ENCODE measurements at regions not wholly inside any gene's neighbourhood (a gene's known extent, or its start where the extent isn't known, plus 50 kb on each side); places are given as distances from the start of the nearest gene placed in this dataset.

DNA sequence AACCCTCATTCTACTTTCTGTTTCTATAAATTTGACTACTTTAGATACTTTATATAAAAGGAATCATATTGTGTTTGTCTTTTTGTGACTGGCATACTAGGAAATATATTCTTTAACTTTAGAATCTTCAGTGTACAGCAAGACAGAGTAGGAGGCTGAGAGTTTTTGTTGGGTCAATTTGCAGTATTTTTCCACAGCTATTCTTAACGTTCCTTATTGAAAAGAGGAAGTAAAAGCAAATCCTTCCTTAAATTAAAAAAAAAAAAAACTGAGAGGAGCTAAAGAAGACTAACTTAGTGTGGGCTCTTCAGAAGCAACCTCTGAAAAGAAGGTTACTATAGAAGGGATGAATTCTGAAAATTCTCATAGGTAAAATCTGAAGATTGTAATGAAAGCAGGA, 1194.6 kb downstream of the ADGRL3 start:
- no peaks in the 10 kb centered on the region for H3K4me1 Mint-ChIP-seq
- TF ChIP-seq, protein P1, sequence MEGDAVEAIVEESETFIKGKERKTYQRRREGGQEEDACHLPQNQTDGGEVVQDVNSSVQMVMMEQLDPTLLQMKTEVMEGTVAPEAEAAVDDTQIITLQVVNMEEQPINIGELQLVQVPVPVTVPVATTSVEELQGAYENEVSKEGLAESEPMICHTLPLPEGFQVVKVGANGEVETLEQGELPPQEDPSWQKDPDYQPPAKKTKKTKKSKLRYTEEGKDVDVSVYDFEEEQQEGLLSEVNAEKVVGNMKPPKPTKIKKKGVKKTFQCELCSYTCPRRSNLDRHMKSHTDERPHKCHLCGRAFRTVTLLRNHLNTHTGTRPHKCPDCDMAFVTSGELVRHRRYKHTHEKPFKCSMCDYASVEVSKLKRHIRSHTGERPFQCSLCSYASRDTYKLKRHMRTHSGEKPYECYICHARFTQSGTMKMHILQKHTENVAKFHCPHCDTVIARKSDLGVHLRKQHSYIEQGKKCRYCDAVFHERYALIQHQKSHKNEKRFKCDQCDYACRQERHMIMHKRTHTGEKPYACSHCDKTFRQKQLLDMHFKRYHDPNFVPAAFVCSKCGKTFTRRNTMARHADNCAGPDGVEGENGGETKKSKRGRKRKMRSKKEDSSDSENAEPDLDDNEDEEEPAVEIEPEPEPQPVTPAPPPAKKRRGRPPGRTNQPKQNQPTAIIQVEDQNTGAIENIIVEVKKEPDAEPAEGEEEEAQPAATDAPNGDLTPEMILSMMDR (conservative IDR thresholded peaks at IDR 0.05): no peak

DNA sequence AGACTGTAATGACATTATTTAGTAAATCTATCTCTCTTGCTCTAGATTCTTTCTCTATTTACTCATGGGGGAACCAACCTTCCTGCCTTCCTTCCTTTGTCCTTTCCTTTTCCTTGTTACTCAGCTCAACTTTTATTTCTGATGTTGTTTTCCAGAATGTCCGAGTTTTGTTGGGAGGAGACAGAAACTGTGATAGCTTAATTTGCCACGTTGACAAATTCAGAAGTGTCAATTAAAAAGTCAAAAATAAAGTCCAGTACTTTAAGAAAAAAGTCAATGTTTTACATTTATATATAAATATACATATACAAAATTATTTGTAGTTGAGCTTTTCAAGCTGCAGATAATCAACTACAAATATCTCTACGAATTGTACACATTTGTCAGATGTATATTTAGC, 1187.7 kb downstream of the ADGRL3 start:
- DNase-seq (ENCODE audit: low read depth, low spot score): no peak
- H3K4me3 Mint-ChIP-seq: no peak overlapping the region
- H3K27me3 Mint-ChIP-seq (ENCODE audit: low read depth): no peaks in the 10 kb centered on the region
- H3K36me3 Mint-ChIP-seq (ENCODE audit: low read depth): no peaks in the 10 kb centered on the region
- TF ChIP-seq, protein P1 (conservative IDR thresholded peaks at IDR 0.05): no peak
- peaks cover 6% of the 10 kb centered on the region for H3K4me1 Mint-ChIP-seq
- peaks cover 2% of the 10 kb centered on the region for H3K9me3 Mint-ChIP-seq
- no peak overlapping the region for H3K27ac Mint-ChIP-seq (ENCODE audit: unreplicated experiment)

More for the DNA sequence above, 1194.6 kb downstream of the ADGRL3 start:
- Mint-ChIP-seq H3K36me3 (ENCODE audit: low read depth) (no peaks in the 10 kb centered on the region), H3K9me3 (no peaks in the 10 kb centered on the region), H3K27me3 (ENCODE audit: low read depth) (no peaks in the 10 kb centered on the region), H3K4me3 (no peak overlapping the region), H3K27ac (ENCODE audit: unreplicated experiment) (no peak overlapping the region)
- no peak for DNase-seq (ENCODE audit: low read depth, low spot score)

DNA sequence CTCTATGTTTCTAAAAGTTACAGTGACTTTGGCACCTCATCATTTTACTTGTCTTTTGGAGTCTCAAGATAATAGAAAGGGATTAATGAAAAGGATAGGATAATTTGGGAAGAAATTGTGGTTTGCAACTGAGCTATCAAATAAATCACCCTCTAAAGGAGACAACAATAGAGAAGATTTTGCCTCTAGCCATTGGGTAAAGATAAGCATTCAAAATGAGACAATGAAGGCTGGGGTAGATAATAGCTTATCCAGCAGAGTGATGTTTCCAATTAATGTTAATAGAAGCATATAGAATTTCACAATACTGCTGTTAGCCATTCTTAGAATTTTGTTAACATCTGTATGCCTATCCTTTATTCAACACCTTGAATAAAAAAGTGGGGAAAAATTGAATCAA, 1177.6 kb downstream of the ADGRL3 start:
- no peak for DNase-seq (ENCODE audit: low read depth, low spot score)
- H3K9me3 Mint-ChIP-seq: no peaks in the 10 kb centered on the region
- no peaks in the 10 kb centered on the region for H3K4me1 Mint-ChIP-seq
- no peaks in the 10 kb centered on the region for H3K36me3 Mint-ChIP-seq (ENCODE audit: low read depth)
- H3K27ac Mint-ChIP-seq (ENCODE audit: unreplicated experiment): no peak overlapping the region
- H3K4me3 Mint-ChIP-seq: no peak overlapping the region
- H3K27me3 Mint-ChIP-seq (ENCODE audit: low read depth): no peaks in the 10 kb centered on the region
- TF ChIP-seq, protein P1 (conservative IDR thresholded peaks at IDR 0.05): no peak

DNA sequence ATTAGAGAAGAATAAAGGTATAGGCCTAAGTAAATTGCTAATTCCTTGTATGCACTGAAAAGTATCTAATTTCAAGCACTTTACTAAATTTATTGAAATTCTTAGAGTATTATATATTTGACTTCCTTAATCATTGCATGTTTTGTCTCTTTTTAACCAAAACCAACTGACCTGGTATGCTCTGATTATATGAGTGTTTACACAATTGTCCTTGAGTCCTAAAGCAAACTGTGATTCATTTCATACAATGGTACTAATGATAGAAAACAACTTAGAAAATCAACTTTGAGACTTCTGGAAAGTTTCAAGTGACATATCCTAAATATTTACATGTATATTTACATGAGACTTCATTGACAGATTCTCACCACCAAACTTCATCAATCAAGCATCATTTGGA, 1177.1 kb downstream of the ADGRL3 start:
- Mint-ChIP-seq H3K9me3 (no peaks in the 10 kb centered on the region), H3K4me1 (no peaks in the 10 kb centered on the region), H3K27me3 (ENCODE audit: low read depth) (no peaks in the 10 kb centered on the region), H3K27ac (ENCODE audit: unreplicated experiment) (no peak overlapping the region), H3K36me3 (ENCODE audit: low read depth) (no peaks in the 10 kb centered on the region), H3K4me3 (no peak overlapping the region)
- TF ChIP-seq, protein P1 (conservative IDR thresholded peaks at IDR 0.05): no peak
- no peak for DNase-seq (ENCODE audit: low read depth, low spot score)

DNA sequence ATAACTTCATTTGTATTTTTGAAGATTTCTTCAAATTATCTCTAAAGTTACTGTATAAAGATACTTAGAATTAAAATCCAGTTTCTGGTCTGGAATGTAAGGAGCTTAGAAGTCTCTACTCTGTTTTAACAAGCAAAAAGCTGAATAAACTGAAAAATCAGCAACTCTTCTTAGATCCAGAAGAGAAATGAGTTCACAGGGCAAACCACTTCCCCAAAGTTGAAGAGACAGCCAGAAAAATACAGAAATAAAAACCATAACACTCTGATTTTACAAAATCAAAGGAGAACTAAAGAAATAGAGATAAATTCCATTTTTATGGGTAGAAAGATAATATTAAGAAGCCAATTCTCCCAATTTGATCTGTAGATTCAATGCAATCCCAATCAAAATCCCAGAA, 1166.8 kb downstream of the ADGRL3 start:
- no peaks in the 10 kb centered on the region for H3K27me3 Mint-ChIP-seq (ENCODE audit: low read depth)
- no peak for DNase-seq (ENCODE audit: low read depth, low spot score)

More for the DNA sequence above, 1166.8 kb downstream of the ADGRL3 start:
- no peaks in the 10 kb centered on the region for H3K4me1 Mint-ChIP-seq
- H3K9me3 Mint-ChIP-seq: peaks cover 2% of the 10 kb centered on the region
- TF ChIP-seq, protein P1 (conservative IDR thresholded peaks at IDR 0.05): no peak
- H3K4me3 Mint-ChIP-seq: no peak overlapping the region
- H3K27ac Mint-ChIP-seq (ENCODE audit: unreplicated experiment): no peak overlapping the region
- H3K36me3 Mint-ChIP-seq (ENCODE audit: low read depth): no peaks in the 10 kb centered on the region

All from neural crest cell (in vitro differentiated cells).